Lower leg skin (tissue), 3 donors: ENCODE measurements at regions not wholly inside any gene's neighbourhood (a gene's known extent, or its start where the extent isn't known, plus 50 kb on each side); places are given as distances from the start of the nearest gene placed in this dataset.

Experiments used
- POLR2A ChIP-seq, 2 donors: fragments of 450-650 bp; IDR thresholded peaks; one replicate each; pipeline ENCODE4 v1.6.1; 2016 to 2017; ENCODE audit warnings: antibody characterized with exemption in 2 of 2, mild to moderate bottlenecking in 1 of 2, moderate library complexity in 1 of 2
- TF ChIP-seq, protein P1 (sequence below), 3 donors: fragments of 450-650 bp; IDR thresholded peaks; one replicate each; pipeline ENCODE4 v1.5.1; 2016; ENCODE audit warnings: antibody characterized with exemption in 3 of 3, mild to moderate bottlenecking in 3 of 3, moderate library complexity in 2 of 3

DNA sequence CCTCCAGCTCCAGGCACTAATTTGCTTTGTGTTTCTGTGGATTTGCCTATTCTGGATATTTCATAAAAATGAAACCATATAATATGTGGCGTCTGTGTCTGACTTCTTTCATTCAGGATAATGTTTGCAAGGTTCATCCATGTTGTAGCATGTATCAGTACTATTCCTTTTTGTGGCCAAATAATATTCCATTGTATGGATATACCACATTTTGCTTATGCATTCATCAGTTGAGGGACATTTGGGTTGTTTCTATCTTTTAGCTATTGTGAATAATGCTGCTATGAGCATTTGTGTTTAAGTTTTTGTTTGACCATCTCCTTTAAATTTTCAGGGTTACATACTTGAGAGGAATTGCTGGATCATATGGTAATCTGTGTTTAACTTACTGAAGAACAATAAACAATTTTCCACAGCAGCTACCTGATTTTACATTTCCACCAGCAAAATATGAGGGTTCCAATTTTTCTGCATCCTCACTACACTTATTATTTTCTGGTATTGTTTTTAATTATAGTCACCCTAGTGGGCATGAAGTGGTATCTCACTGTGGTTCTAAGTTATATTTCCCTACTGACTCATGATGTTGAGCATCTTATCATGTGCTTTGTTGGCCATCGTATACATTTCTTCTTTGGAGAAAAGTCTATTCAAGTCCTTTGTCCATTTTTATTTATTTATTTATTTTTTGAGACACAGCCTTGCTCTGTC lies 63.9 kb downstream of the GCNT4 start:
- TF ChIP-seq POLR2A (IDR thresholded peaks at IDR 0.05), result no peak
- TF ChIP-seq, protein P1, sequence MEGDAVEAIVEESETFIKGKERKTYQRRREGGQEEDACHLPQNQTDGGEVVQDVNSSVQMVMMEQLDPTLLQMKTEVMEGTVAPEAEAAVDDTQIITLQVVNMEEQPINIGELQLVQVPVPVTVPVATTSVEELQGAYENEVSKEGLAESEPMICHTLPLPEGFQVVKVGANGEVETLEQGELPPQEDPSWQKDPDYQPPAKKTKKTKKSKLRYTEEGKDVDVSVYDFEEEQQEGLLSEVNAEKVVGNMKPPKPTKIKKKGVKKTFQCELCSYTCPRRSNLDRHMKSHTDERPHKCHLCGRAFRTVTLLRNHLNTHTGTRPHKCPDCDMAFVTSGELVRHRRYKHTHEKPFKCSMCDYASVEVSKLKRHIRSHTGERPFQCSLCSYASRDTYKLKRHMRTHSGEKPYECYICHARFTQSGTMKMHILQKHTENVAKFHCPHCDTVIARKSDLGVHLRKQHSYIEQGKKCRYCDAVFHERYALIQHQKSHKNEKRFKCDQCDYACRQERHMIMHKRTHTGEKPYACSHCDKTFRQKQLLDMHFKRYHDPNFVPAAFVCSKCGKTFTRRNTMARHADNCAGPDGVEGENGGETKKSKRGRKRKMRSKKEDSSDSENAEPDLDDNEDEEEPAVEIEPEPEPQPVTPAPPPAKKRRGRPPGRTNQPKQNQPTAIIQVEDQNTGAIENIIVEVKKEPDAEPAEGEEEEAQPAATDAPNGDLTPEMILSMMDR (IDR thresholded peaks at IDR 0.05), result no peak
